CD14-positive monocyte (primary cell): ENCODE measurements at regions not wholly inside any gene's neighbourhood (a gene's known extent, or its start where the extent isn't known, plus 50 kb on each side); places are given as distances from the start of the nearest gene placed in this dataset.

Experiments
- DNase-seq, 3 donors: peaks; one replicate each; pipeline ENCODE4 v3.0.0-alpha.2; 2011 to 2022
- H2AFZ ChIP-seq: 2 replicates; pipeline ENCODE4 v1.6.0; 2012; ENCODE audit warnings: mild to moderate bottlenecking, low read depth, low read length, inconsistent platforms; ENCODE audit not compliant: insufficient read depth, poor library complexity, severe bottlenecking
- H3K27ac ChIP-seq, 2 donors: 1 replicate in 1 of 2; 2 replicates in 1 of 2; pipeline ENCODE4 v1.5.1; 2012 to 2013; ENCODE audit warnings: low read length in 2 of 2, control low read depth in 1 of 2, inconsistent platforms in 1 of 2, low read depth in 1 of 2, mild to moderate bottlenecking in 1 of 2
- H3K27me3 ChIP-seq, 2 donors: one replicate each; pipeline versions ENCODE4 v1.6.0 to v1.6.1; 2011 to 2013; ENCODE audit warnings: low read length in 2 of 2; ENCODE audit not compliant: control insufficient read depth in 2 of 2, insufficient read depth in 2 of 2
- H3K36me3 ChIP-seq, 2 donors: replicated peaks in 1 of 2; 1 replicate in 1 of 2; 2 replicates in 1 of 2; pipeline versions ENCODE4 v1.5.1 to v1.6.1; 2012 to 2013; ENCODE audit warnings: low read length in 2 of 2, control low read depth in 1 of 2, inconsistent platforms in 1 of 2, mild to moderate bottlenecking in 1 of 2; ENCODE audit not compliant: insufficient read depth in 2 of 2, control insufficient read depth in 1 of 2
- H3K4me1 ChIP-seq, 2 donors: 1 replicate in 1 of 2; 2 replicates in 1 of 2; pipeline versions ENCODE4 v1.5.1 to v1.6.1; 2012 to 2013; ENCODE audit warnings: low read length in 2 of 2, control low read depth in 1 of 2, inconsistent platforms in 1 of 2, mild to moderate bottlenecking in 1 of 2, moderate library complexity in 1 of 2; ENCODE audit not compliant: insufficient read depth in 2 of 2, control insufficient read depth in 1 of 2
- H3K4me2 ChIP-seq: replicated peaks from 2 replicates; pipeline ENCODE3; 2012; ENCODE audit warnings: low read length, moderate library complexity, mild to moderate bottlenecking; ENCODE audit not compliant: poor library complexity, severe bottlenecking; ENCODE audit errors: extremely low read depth
- H3K4me3 ChIP-seq, 3 experiments: fragments of 200-600 bp in 1 of 3; sonication (generic) in 1 of 3; replicated peaks in 1 of 3; 1 replicate in 2 of 3; 2 replicates in 1 of 3; pipeline ENCODE4 v1.5.1; 2011 to 2013; ENCODE audit warnings: low read length in 3 of 3, mild to moderate bottlenecking in 3 of 3, control low read depth in 2 of 3, low read depth in 2 of 3, inconsistent platforms in 1 of 3, moderate library complexity in 1 of 3
- H3K79me2 ChIP-seq: 2 replicates; pipeline ENCODE4 v1.6.0; 2012; ENCODE audit warnings: mild to moderate bottlenecking, control low read depth, inconsistent platforms, low read length, moderate library complexity; ENCODE audit not compliant: insufficient read depth
- H3K9ac ChIP-seq: 2 replicates; pipeline ENCODE4 v1.6.0; 2017; ENCODE audit warnings: low read length, mild to moderate bottlenecking; ENCODE audit not compliant: insufficient read depth, poor library complexity, severe bottlenecking
- H3K9me3 ChIP-seq, 2 donors: replicated peaks in 1 of 2; 1 replicate in 1 of 2; 2 replicates in 1 of 2; pipeline versions ENCODE4 v1.5.1 to v1.6.1; 2012 to 2013; ENCODE audit warnings: low read length in 2 of 2, control low read depth in 1 of 2; ENCODE audit not compliant: control insufficient read depth in 1 of 2, insufficient read depth in 1 of 2
- H4K20me1 ChIP-seq: 2 replicates; pipeline ENCODE4 v1.6.0; 2012; ENCODE audit warnings: mild to moderate bottlenecking, low read length, control low read depth, moderate library complexity; ENCODE audit not compliant: insufficient read depth
- H3K27ac Mint-ChIP-seq, 7 donors: one replicate each; pipeline ENCODE4 v1.8.0; 2020; ENCODE audit warnings: mild to moderate bottlenecking in 7 of 7, mixed read lengths in 7 of 7, moderate library complexity in 6 of 7, inconsistent platforms in 2 of 7
- H3K27me3 Mint-ChIP-seq, 3 donors: one replicate each; pipeline ENCODE4 v1.8.0; 2021 to 2022; ENCODE audit warnings: low read depth in 3 of 3, mild to moderate bottlenecking in 3 of 3, mixed read lengths in 3 of 3, moderate library complexity in 3 of 3, inconsistent platforms in 1 of 3
- H3K36me3 Mint-ChIP-seq, 2 donors: one replicate each; pipeline ENCODE4 v1.8.0; 2020; ENCODE audit warnings: mixed read lengths in 2 of 2, inconsistent platforms in 1 of 2, mild to moderate bottlenecking in 1 of 2
- H3K4me1 Mint-ChIP-seq: one replicate; pipeline ENCODE4 v1.8.0; 2020; ENCODE audit warnings: mild to moderate bottlenecking, mixed read lengths
- H3K4me3 Mint-ChIP-seq, 2 donors: one replicate each; pipeline ENCODE4 v1.8.0; 2020; ENCODE audit warnings: mild to moderate bottlenecking in 2 of 2, mixed read lengths in 2 of 2, moderate library complexity in 1 of 2
- H3K9me3 Mint-ChIP-seq, 7 donors: one replicate each; pipeline ENCODE4 v1.8.0; 2020 to 2022; ENCODE audit warnings: mixed read lengths in 7 of 7, mild to moderate bottlenecking in 6 of 7, moderate library complexity in 6 of 7, inconsistent platforms in 2 of 7
- WGBS: methylation state at CpG from one replicate; pipeline ENCODE4 v1.1.5; 2013; ENCODE audit warnings: missing lambda C conversion rate; ENCODE audit not compliant: insufficient coverage; 5-methylcytosine and 5-hydroxymethylcytosine counted together
- intact Hi-C, 2 donors: fragments of 100-400 bp; cut with micrococcal nuclease; formaldehyde crosslinking; loops; one replicate each; pipeline versions ENCODE4 v1.15.0 to v1.15.1; 2023
- TF ChIP-seq, protein P1 (sequence below): fragments of 200-600 bp; IDR thresholded peaks from one replicate; pipeline ENCODE4 v1.8.0; 2022; ENCODE audit warnings: antibody characterized with exemption, mild to moderate bottlenecking

DNA sequence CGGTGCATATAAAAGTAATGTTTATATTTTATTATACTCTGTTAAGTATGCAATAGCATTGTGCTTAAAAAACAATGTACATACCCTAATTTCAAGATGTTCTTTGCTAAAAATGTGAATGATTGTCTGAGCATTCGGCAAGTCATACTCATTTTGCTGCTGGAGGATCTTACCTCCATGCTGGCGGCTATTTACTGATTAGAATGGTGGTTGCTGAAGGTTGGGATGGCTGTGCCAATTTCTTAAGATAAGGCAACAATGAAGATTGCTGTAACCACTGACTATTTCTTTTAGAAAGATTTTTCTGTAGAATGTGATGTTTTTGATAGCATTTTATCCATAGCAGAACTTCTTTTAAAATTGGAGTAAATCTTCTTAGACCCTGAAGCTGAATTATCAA lies 932.7 kb downstream of the ZPLD1 start:
- H3K36me3 Mint-ChIP-seq = no peaks in the 10 kb centered on the region
- Histone ChIP-seq H3K9ac (no peak overlapping the region), H3K27ac (no peak overlapping the region), H4K20me1 (no peaks in the 10 kb centered on the region), H3K27me3 (no peaks in the 10 kb centered on the region), H3K4me2 (no peak overlapping the region), H3K36me3 (no peaks in the 10 kb centered on the region), H3K4me1 (no peaks in the 10 kb centered on the region), H2AFZ (no peak overlapping the region), H3K79me2 (no peaks in the 10 kb centered on the region), H3K4me3 (no peak overlapping the region), H3K9me3 (no peaks in the 10 kb centered on the region)
- intact Hi-C loops = no loop called here
- DNase-seq = no peak
- no peak overlapping the region for H3K27ac Mint-ChIP-seq
- H3K9me3 Mint-ChIP-seq = peaks cover 0 to 3% (median 0%) of the 10 kb centered on the region in 7 donors
- TF ChIP-seq, protein P1, sequence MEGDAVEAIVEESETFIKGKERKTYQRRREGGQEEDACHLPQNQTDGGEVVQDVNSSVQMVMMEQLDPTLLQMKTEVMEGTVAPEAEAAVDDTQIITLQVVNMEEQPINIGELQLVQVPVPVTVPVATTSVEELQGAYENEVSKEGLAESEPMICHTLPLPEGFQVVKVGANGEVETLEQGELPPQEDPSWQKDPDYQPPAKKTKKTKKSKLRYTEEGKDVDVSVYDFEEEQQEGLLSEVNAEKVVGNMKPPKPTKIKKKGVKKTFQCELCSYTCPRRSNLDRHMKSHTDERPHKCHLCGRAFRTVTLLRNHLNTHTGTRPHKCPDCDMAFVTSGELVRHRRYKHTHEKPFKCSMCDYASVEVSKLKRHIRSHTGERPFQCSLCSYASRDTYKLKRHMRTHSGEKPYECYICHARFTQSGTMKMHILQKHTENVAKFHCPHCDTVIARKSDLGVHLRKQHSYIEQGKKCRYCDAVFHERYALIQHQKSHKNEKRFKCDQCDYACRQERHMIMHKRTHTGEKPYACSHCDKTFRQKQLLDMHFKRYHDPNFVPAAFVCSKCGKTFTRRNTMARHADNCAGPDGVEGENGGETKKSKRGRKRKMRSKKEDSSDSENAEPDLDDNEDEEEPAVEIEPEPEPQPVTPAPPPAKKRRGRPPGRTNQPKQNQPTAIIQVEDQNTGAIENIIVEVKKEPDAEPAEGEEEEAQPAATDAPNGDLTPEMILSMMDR = no peak
- no peak overlapping the region for H3K4me3 Mint-ChIP-seq
- no peaks in the 10 kb centered on the region for H3K4me1 Mint-ChIP-seq
- WGBS = no CpG with 5 or more reads among the region's 3 CpGs
- H3K27me3 Mint-ChIP-seq = no peaks in the 10 kb centered on the region

DNA sequence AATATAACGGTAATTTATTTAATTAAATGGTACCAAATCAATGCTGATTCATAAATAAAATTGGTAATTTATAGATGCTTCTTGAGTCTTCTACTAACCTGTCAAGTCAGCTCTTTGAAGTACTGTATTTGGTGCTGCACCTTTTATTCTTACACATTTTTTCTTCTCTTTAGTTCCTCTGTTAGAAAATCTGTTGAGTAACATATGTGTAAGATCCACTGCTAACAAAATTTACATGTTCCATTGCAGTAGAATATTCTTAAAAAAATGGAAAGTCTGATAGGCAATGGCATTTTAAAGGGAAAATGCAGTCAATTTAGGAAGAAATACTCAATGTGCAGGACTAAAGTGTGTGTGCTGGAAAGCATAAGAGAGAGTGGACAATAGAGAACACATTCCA lies 936.6 kb downstream of the ZPLD1 start:
- Histone ChIP-seq H4K20me1 (no peaks in the 10 kb centered on the region), H3K36me3 (no peaks in the 10 kb centered on the region), H3K27ac (no peak overlapping the region), H3K9me3 (no peaks in the 10 kb centered on the region), H3K4me1 (no peaks in the 10 kb centered on the region), H3K4me3 (no peak overlapping the region), H2AFZ (no peak overlapping the region), H3K79me2 (no peaks in the 10 kb centered on the region), H3K4me2 (no peak overlapping the region), H3K9ac (no peak overlapping the region), H3K27me3 (no peaks in the 10 kb centered on the region)
- no peaks in the 10 kb centered on the region for H3K36me3 Mint-ChIP-seq
- WGBS = no CpG with 5 or more reads among the region's 1 CpG
- H3K27me3 Mint-ChIP-seq = no peaks in the 10 kb centered on the region
- TF ChIP-seq, protein P1 = no peak
- H3K4me3 Mint-ChIP-seq = no peak overlapping the region
- intact Hi-C loops = no loop called here
- no peaks in the 10 kb centered on the region for H3K4me1 Mint-ChIP-seq
- no peak for DNase-seq
- H3K27ac Mint-ChIP-seq = no peak overlapping the region
- peaks cover 0 to 11% (median 0%) of the 10 kb centered on the region in 7 donors for H3K9me3 Mint-ChIP-seq
